NCI-H226 (cell line): ENCODE measurements at regions not wholly inside any gene's neighbourhood (a gene's known extent, or its start where the extent isn't known, plus 50 kb on each side); places are given as distances from the start of the nearest gene placed in this dataset.

Experiments
- DNase-seq: peaks from one replicate; pipeline ENCODE4 v3.0.0-alpha.2; 2015

- DNase-seq = no peak
These were observed 69.4 kb upstream of the GATB start for GRCh38 chr4:151830168-151830567.

GRCh38 chr4:151829309-151829708 lies 68.5 kb upstream of the GATB start:
- DNase-seq = no peak

GRCh38 chr4:151824656-151825055 lies 63.8 kb upstream of the GATB start:
- no peak for DNase-seq

DNA sequence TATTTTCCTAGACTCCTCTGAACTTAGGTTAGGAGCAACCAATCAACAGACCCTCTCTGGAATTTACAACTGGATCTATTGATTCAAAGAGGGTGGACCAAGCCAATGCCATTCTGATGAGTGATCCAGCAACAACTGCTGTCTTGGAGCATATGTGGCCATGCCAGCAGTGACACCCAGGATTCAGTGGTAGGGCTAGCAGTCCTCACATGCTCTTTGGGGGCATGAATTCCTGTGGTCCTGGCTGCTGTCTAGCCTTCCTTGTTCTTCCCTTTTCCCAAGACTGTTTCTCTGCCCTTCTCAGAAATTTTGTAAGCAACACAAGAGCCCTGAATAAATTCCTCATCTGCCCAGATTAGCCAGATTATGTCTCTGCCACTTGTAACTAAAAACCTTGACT lies 61.5 kb upstream of the GATB start:
- DNase-seq = no peak

DNA sequence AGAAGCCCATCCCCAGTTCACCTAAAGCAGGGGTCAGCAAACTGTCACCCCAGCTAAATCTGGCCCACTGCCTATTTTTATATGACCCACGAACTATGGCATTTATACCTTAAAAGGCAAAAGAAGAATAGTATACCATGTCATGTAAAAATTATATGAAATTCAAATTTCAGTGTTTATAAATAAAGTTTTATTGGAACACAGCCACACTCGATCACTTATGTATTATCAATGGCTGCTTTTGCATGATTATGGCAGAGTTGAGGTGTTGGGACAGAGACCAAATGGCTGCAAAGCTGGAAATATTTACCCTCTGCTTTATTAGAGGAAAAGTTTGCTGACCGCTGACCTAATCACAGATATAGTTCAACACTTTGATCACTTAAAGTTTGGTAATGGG lies 59.2 kb upstream of the GATB start:
- DNase-seq = no peak

DNA sequence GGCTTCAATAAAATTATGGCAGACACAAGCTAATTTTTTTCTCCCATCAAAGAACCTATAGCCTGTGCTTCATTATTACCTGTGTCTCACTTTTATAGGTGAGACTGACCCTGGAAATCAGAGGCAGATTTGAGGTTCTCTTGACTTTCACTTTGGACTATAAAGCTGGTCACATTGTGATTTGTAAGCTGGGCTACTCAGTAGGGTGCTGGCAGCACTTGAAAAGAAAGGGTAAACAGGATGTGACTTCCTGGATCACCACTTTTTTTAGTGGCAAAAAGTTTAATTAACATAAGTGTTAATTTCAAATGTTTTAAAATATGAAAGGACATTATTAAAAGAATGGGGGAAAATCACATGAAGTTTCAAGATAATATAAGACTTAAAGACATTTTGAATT lies 50.6 kb upstream of the GATB start:
- DNase-seq = no peak
